KMS-11 (cell line): ENCODE measurements at regions not wholly inside any gene's neighbourhood (a gene's known extent, or its start where the extent isn't known, plus 50 kb on each side); places are given as distances from the start of the nearest gene placed in this dataset.

Source experiments
- H2AFZ ChIP-seq: fragments of 200-600 bp; sonication (generic); 2 replicates; pipeline ENCODE4 v1.6.1; 2016; ENCODE audit warnings: antibody characterized with exemption, mixed run types, low read depth
- H3K27ac ChIP-seq: fragments of 200-600 bp; sonication (generic); 2 replicates; pipeline ENCODE4 v1.6.1; 2016; ENCODE audit warnings: mild to moderate bottlenecking, mixed run types
- H3K27me3 ChIP-seq: fragments of 200-600 bp; sonication (generic); 2 replicates; pipeline ENCODE4 v1.6.1; 2017; ENCODE audit warnings: mild to moderate bottlenecking, low read depth, mixed run types, moderate library complexity; ENCODE audit not compliant: insufficient read depth
- H3K36me3 ChIP-seq: fragments of 200-600 bp; sonication (generic); 2 replicates; pipeline ENCODE4 v1.6.1; 2017; ENCODE audit warnings: mild to moderate bottlenecking, mixed run types; ENCODE audit not compliant: insufficient read depth
- H3K4me1 ChIP-seq: fragments of 200-600 bp; sonication (generic); 2 replicates; pipeline ENCODE4 v1.6.1; 2016; ENCODE audit warnings: mild to moderate bottlenecking, low read depth, mixed run types; ENCODE audit not compliant: poor library complexity, severe bottlenecking
- H3K4me2 ChIP-seq: fragments of 200-600 bp; sonication (generic); 2 replicates; pipeline ENCODE4 v1.7.0; 2016; ENCODE audit warnings: mild to moderate bottlenecking, mixed run types
- H3K4me3 ChIP-seq: fragments of 200-600 bp; sonication (generic); IDR thresholded peaks from 2 replicates; pipeline ENCODE4 v1.6.1; 2017; ENCODE audit warnings: low read depth, low read length, mixed read lengths; ENCODE audit not compliant: insufficient read depth
- H3K79me2 ChIP-seq: fragments of 200-600 bp; sonication (generic); 2 replicates; pipeline ENCODE4 v1.6.1; 2016; ENCODE audit warnings: low read depth, mixed run types; ENCODE audit not compliant: insufficient read depth
- H3K9ac ChIP-seq: fragments of 200-600 bp; sonication (generic); 2 replicates; pipeline ENCODE4 v1.6.1; 2016; ENCODE audit warnings: mild to moderate bottlenecking, mixed run types
- H4K20me1 ChIP-seq: fragments of 200-600 bp; sonication (generic); 2 replicates; pipeline ENCODE4 v1.6.1; 2016; ENCODE audit warnings: mild to moderate bottlenecking, mixed run types; ENCODE audit not compliant: insufficient read depth
- CTCF ChIP-seq: fragments of 200-600 bp; sonication (generic); conservative IDR thresholded peaks from 2 replicates; pipeline ENCODE4 v1.6.1; 2017; ENCODE audit warnings: low read depth, mild to moderate bottlenecking, antibody characterized with exemption, low read length, moderate library complexity, mixed read lengths

GRCh38 chr2:192469612-192470011 lies 274.9 kb upstream of the TMEFF2 start:
- Histone ChIP-seq H4K20me1 (no peaks in the 10 kb centered on the region), H3K36me3 (no peaks in the 10 kb centered on the region), H3K4me2 (no peak overlapping the region), H3K9ac (no peak overlapping the region), H3K79me2 (no peaks in the 10 kb centered on the region), H3K27ac (no peak overlapping the region), H3K27me3 (no peaks in the 10 kb centered on the region), H3K4me3 (no peak overlapping the region), H3K4me1 (no peaks in the 10 kb centered on the region), H2AFZ (no peak overlapping the region)
- TF ChIP-seq CTCF: no peak

GRCh38 chr2:192467953-192468660 lies 273.4 kb upstream of the TMEFF2 start:
- no peaks in the 10 kb centered on the region for H3K36me3 ChIP-seq
- no peak overlapping the region for H3K4me3 ChIP-seq
- no peaks in the 10 kb centered on the region for H3K4me1 ChIP-seq
- TF ChIP-seq CTCF: no peak
- H3K79me2 ChIP-seq: no peaks in the 10 kb centered on the region
- no peak overlapping the region for H3K9ac ChIP-seq
- H4K20me1 ChIP-seq: no peaks in the 10 kb centered on the region
- no peak overlapping the region for H3K27ac ChIP-seq
- no peak overlapping the region for H3K4me2 ChIP-seq
- no peak overlapping the region for H2AFZ ChIP-seq
- H3K27me3 ChIP-seq: no peaks in the 10 kb centered on the region

- no peaks in the 10 kb centered on the region for H3K79me2 ChIP-seq
- H3K36me3 ChIP-seq: no peaks in the 10 kb centered on the region
- no peak overlapping the region for H3K4me3 ChIP-seq
- H2AFZ ChIP-seq: no peak overlapping the region
- H3K27ac ChIP-seq: no peak overlapping the region
- no peaks in the 10 kb centered on the region for H3K27me3 ChIP-seq
- no peaks in the 10 kb centered on the region for H3K4me1 ChIP-seq
- no peak overlapping the region for H3K4me2 ChIP-seq
- H3K9ac ChIP-seq: no peak overlapping the region
- no peaks in the 10 kb centered on the region for H4K20me1 ChIP-seq
- TF ChIP-seq CTCF: no peak
These were observed 270.4 kb upstream of the TMEFF2 start for GRCh38 chr2:192465141-192465540.

- H3K4me3 ChIP-seq: no peak overlapping the region
- no peaks in the 10 kb centered on the region for H3K79me2 ChIP-seq
- no peak overlapping the region for H3K27ac ChIP-seq
- no peaks in the 10 kb centered on the region for H3K27me3 ChIP-seq
- no peak overlapping the region for H3K4me2 ChIP-seq
- H3K9ac ChIP-seq: no peak overlapping the region
- no peaks in the 10 kb centered on the region for H3K4me1 ChIP-seq
- no peak overlapping the region for H2AFZ ChIP-seq
- H3K36me3 ChIP-seq: no peaks in the 10 kb centered on the region
- no peak for TF ChIP-seq CTCF
- no peaks in the 10 kb centered on the region for H4K20me1 ChIP-seq
These were observed 264.7 kb upstream of the TMEFF2 start for GRCh38 chr2:192459422-192459821.
